HCT116 (cell line): ENCODE measurements at regions not wholly inside any gene's neighbourhood (a gene's known extent, or its start where the extent isn't known, plus 50 kb on each side); places are given as distances from the start of the nearest gene placed in this dataset.

ENCODE experiments used
- ATAC-seq: fragments of 200-7000 bp; cut with Tn5 transposase; 2 replicates; pipeline ENCODE4 v1.9.1; 2020; ENCODE audit warnings: mild to moderate bottlenecking, moderate library complexity
- BruUV-seq: library from RNA; stranded (reverse); fragments of 400-500 nt; replicated peaks from 2 replicates; lab custom pipeline; 2021; lab: Mats Ljungman, UMichigan
- CTCF ChIA-PET: fragments of 300-600 bp; sonication (Branson Sonifier 250); formaldehyde crosslinking; loops from one replicate; lab custom pipeline; 2021; ENCODE audit warnings: antibody characterized with exemption; lab: Charles Lee
- POLR2A ChIA-PET: fragments of 300-600, 350-600 bp; sonication (Branson Sonifier 250); formaldehyde crosslinking; loops from one replicate; lab custom pipeline; 2021; ENCODE audit warnings: antibody characterized with exemption; lab: Charles Lee
- RAD21 ChIA-PET, 2 experiments: fragments of 300-600 bp; sonication (Branson Sonifier 250); formaldehyde crosslinking; loops; one replicate each; lab custom pipeline; 2023; ENCODE audit warnings: low total read pairs in 2 of 2; ENCODE audit not compliant: uncharacterized antibody in 2 of 2, unreplicated experiment in 2 of 2, low non-redundant PET in 1 of 2; lab: Charles Lee
- DNase-seq: peaks from one replicate; pipeline ENCODE4 v3.0.0-alpha.2; 2010; ENCODE audit warnings: low read depth, low spot score
- H2AFZ ChIP-seq: fragments of 200-600 bp; shearing (Covaris generic), sonication (generic); 2 replicates; pipeline ENCODE4 v1.6.1; 2017; ENCODE audit warnings: low read depth, mixed run types, mixed read lengths, antibody characterized with exemption, low read length; ENCODE audit not compliant: poor library complexity, severe bottlenecking
- H3K27ac ChIP-seq: 2 replicates; pipeline ENCODE4 v1.5.1; 2012; ENCODE audit warnings: low read depth, low read length
- H3K27me3 ChIP-seq: fragments of 200-600 bp; sonication (generic); 2 replicates; pipeline ENCODE4 v1.6.1; 2016; ENCODE audit warnings: mixed run types, low read length, mixed read lengths; ENCODE audit not compliant: insufficient read depth
- H3K36me3 ChIP-seq, 2 experiments: fragments of 200-500 bp in 1 of 2; fragments of 200-600 bp in 1 of 2; sonication (Bioruptor generic) in 1 of 2; sonication (generic) in 1 of 2; 2 replicates each; pipeline versions ENCODE4 v1.5.1 to v1.6.1; 2014 to 2016; ENCODE audit warnings: low read length in 2 of 2, inconsistent platforms in 1 of 2, mixed read lengths in 1 of 2, mixed run types in 1 of 2; ENCODE audit not compliant: insufficient read depth in 2 of 2, control insufficient read depth in 1 of 2
- H3K4me1 ChIP-seq, 2 experiments: fragments of 200-600 bp in 1 of 2; sonication (generic) in 1 of 2; 2 replicates each; pipeline versions ENCODE4 v1.5.1 to v1.6.1; 2012 to 2017; ENCODE audit warnings: low read length in 2 of 2, inconsistent platforms in 1 of 2, mild to moderate bottlenecking in 1 of 2, mixed read lengths in 1 of 2, mixed run types in 1 of 2, moderate library complexity in 1 of 2; ENCODE audit not compliant: insufficient read depth in 2 of 2, control insufficient read depth in 1 of 2
- H3K4me2 ChIP-seq: fragments of 200-600 bp; sonication (generic); 2 replicates; pipeline ENCODE4 v1.6.1; 2017; ENCODE audit warnings: mixed run types, low read length, mixed read lengths
- H3K4me3 ChIP-seq, 2 experiments: fragments of 200-600 bp in 1 of 2; sonication (generic) in 1 of 2; replicated peaks in 1 of 2; 2 replicates each; pipeline ENCODE4 v1.5.1; 2011 to 2016; ENCODE audit warnings: low read length in 2 of 2, control low read depth in 1 of 2, low read depth in 1 of 2, mild to moderate bottlenecking in 1 of 2, mixed read lengths in 1 of 2, mixed run types in 1 of 2
- H3K79me2 ChIP-seq: fragments of 200-600 bp; sonication (generic); 2 replicates; pipeline ENCODE4 v1.6.1; 2017; ENCODE audit warnings: mild to moderate bottlenecking, mixed run types, low read length, moderate library complexity, mixed read lengths; ENCODE audit not compliant: insufficient read depth
- H3K9ac ChIP-seq: fragments of 200-600 bp; sonication (generic); 2 replicates; pipeline ENCODE4 v1.6.1; 2016; ENCODE audit warnings: low read length, mixed read lengths
- H3K9me2 ChIP-seq: fragments of 200-600 bp; sonication (generic), shearing (Covaris generic); 2 replicates; pipeline ENCODE4 v1.6.1; 2017; ENCODE audit warnings: mixed run types, mild to moderate bottlenecking, moderate library complexity; ENCODE audit not compliant: insufficient read depth
- H3K9me3 ChIP-seq, 2 experiments: fragments of 200-500 bp in 1 of 2; fragments of 200-600 bp in 1 of 2; sonication (Bioruptor generic) in 1 of 2; sonication (generic) in 1 of 2; 2 replicates each; pipeline ENCODE4 v1.6.1; 2014 to 2017; ENCODE audit warnings: low read length in 2 of 2, mixed read lengths in 2 of 2, inconsistent platforms in 1 of 2, low read depth in 1 of 2, mild to moderate bottlenecking in 1 of 2, mixed run types in 1 of 2, moderate library complexity in 1 of 2; ENCODE audit not compliant: control insufficient read depth in 1 of 2, insufficient read depth in 1 of 2
- H4K20me1 ChIP-seq: fragments of 200-600 bp; sonication (generic), shearing (Covaris generic); 2 replicates; pipeline ENCODE4 v1.6.1; 2017; ENCODE audit warnings: mixed run types, mild to moderate bottlenecking, moderate library complexity; ENCODE audit not compliant: insufficient read depth
- CBX3 ChIP-seq: IDR thresholded peaks from 2 replicates; pipeline ENCODE4 v1.6.1; 2012; ENCODE audit warnings: low read depth
- CEBPB ChIP-seq: IDR thresholded peaks from 2 replicates; pipeline ENCODE4 v1.6.1; 2012; ENCODE audit warnings: low read depth
- EGR1 ChIP-seq: IDR thresholded peaks from 2 replicates; pipeline ENCODE4 v1.6.1; 2012; ENCODE audit warnings: low read depth
- ELF1 ChIP-seq: IDR thresholded peaks from 2 replicates; pipeline ENCODE4 v1.6.1; 2012; ENCODE audit warnings: low read depth, borderline replicate concordance
- EZH2 ChIP-seq: fragments of 200-600 bp; sonication (generic); IDR thresholded peaks from 2 replicates; pipeline ENCODE4 v1.6.1; 2017; ENCODE audit warnings: antibody characterized with exemption, mixed run types
- EZH2phosphoT487 ChIP-seq: fragments of 200-600 bp; IDR thresholded peaks from 2 replicates; pipeline ENCODE4 v1.6.1; 2018; ENCODE audit warnings: antibody characterized with exemption, borderline replicate concordance
- FOSL1 ChIP-seq: IDR thresholded peaks from 2 replicates; pipeline ENCODE4 v1.6.1; 2012; ENCODE audit warnings: low read depth
- JUND ChIP-seq: IDR thresholded peaks from 2 replicates; pipeline ENCODE4 v1.6.1; 2012
- POLR2AphosphoS5 ChIP-seq: IDR thresholded peaks from 2 replicates; pipeline ENCODE4 v1.6.1; 2011; ENCODE audit warnings: mild to moderate bottlenecking, low read depth, low read length, moderate library complexity
- REST ChIP-seq: IDR thresholded peaks from 2 replicates; pipeline ENCODE4 v1.6.1; 2012; ENCODE audit warnings: low read depth
- SIN3A ChIP-seq: IDR thresholded peaks from 2 replicates; pipeline ENCODE4 v1.6.1; 2012; ENCODE audit warnings: low read depth
- SP1 ChIP-seq: IDR thresholded peaks from 2 replicates; pipeline ENCODE4 v1.6.1; 2012; ENCODE audit warnings: low read depth
- SRF ChIP-seq: IDR thresholded peaks from 2 replicates; pipeline ENCODE4 v1.6.1; 2012; ENCODE audit warnings: low read depth
- TCF7L2 ChIP-seq: IDR thresholded peaks from 2 replicates; pipeline ENCODE4 v1.7.0; 2011; ENCODE audit warnings: borderline replicate concordance, inconsistent platforms; ENCODE audit not compliant: insufficient read depth, insufficient read length; ENCODE audit errors: extremely low read depth
- YY1 ChIP-seq: IDR thresholded peaks from 2 replicates; pipeline ENCODE4 v1.6.1; 2011; ENCODE audit warnings: low read length, low read depth, moderate library complexity, mild to moderate bottlenecking; ENCODE audit not compliant: insufficient replicate concordance; ENCODE audit errors: extremely low read depth
- ZBTB33 ChIP-seq: IDR thresholded peaks from 2 replicates; pipeline ENCODE4 v1.6.1; 2011; ENCODE audit warnings: mild to moderate bottlenecking, low read length, moderate library complexity; ENCODE audit not compliant: insufficient replicate concordance; ENCODE audit errors: extremely low read depth
- ZFX ChIP-seq: fragments of 450-650 bp; IDR thresholded peaks from 2 replicates; pipeline ENCODE4 v1.6.1; 2017
- ZNF274 ChIP-seq: fragments of 200-500 bp; sonication (Bioruptor generic); IDR thresholded peaks from 2 replicates; pipeline ENCODE4 v1.6.1; 2014; ENCODE audit warnings: mild to moderate bottlenecking, low read depth, low read length, inconsistent platforms
- intact Hi-C: fragments of 100-400 bp; cut with micrococcal nuclease; formaldehyde crosslinking; loops from 2 replicates; pipeline ENCODE4 v1.10.0; 2022

- no peak for TF ChIP-seq REST
- TF ChIP-seq CEBPB, result no peak
- no peak for TF ChIP-seq ZBTB33
- TF ChIP-seq TCF7L2, result no peak
- no peak for TF ChIP-seq JUND
Observed at GRCh38 chr17:34133350-34133749, 121.7 kb upstream of the CCL2 start (continued).

- Histone ChIP-seq H3K4me2 (no peak overlapping the region), H3K4me3 (no peak overlapping the region), H2AFZ (no peak overlapping the region), H3K9ac (no peak overlapping the region), H4K20me1 (no peaks in the 10 kb centered on the region), H3K9me3 (no peaks in the 10 kb centered on the region; a peak in 1 of 4 replicates), H3K36me3 (no peaks in the 10 kb centered on the region), H3K27ac (no peak overlapping the region), H3K27me3 (no peaks in the 10 kb centered on the region), H3K4me1 (no peaks in the 10 kb centered on the region), H3K79me2 (no peaks in the 10 kb centered on the region), H3K9me2 (no peaks in the 10 kb centered on the region)
- POLR2A ChIA-PET, result no interaction called here
- BruUV-seq, result no TSS peak
- RAD21 ChIA-PET, result no interaction called here
- intact Hi-C loops, result no loop called here
- ATAC-seq (no peak), DNase-seq (no peak)
- TF ChIP-seq ZFX, result no peak
- TF ChIP-seq YY1, result no peak
- TF ChIP-seq CBX3, result no peak
- TF ChIP-seq SP1, result no peak
- TF ChIP-seq FOSL1, result no peak
- TF ChIP-seq EZH2, result no peak
- TF ChIP-seq SRF, result no peak
- TF ChIP-seq EGR1, result no peak
- no peak for TF ChIP-seq EZH2phosphoT487
- no peak for TF ChIP-seq POLR2AphosphoS5
- TF ChIP-seq ZNF274, result no peak
- TF ChIP-seq SIN3A, result no peak
- no peak for TF ChIP-seq ELF1
- CTCF ChIA-PET, result no interaction called here
Observed at GRCh38 chr17:34135841-34136240, 119.2 kb upstream of the CCL2 start.
